Peyer's patch (tissue), 4 donors: ENCODE measurements at regions not wholly inside any gene's neighbourhood (a gene's known extent, or its start where the extent isn't known, plus 50 kb on each side); places are given as distances from the start of the nearest gene placed in this dataset.

Source experiments
- DNase-seq, 3 donors: peaks; one replicate each; pipeline ENCODE4 v3.0.0-alpha.2; 2017 to 2019
- H3K27ac ChIP-seq, 4 donors: fragments of 200-600 bp; sonication (generic); one replicate each; pipeline ENCODE4 v1.5.1; 2016 to 2019
- H3K27me3 ChIP-seq, 2 donors: fragments of 200-600 bp; sonication (generic); one replicate each; pipeline ENCODE4 v1.5.1; 2019
- H3K36me3 ChIP-seq, 3 donors: fragments of 200-600 bp; sonication (generic); one replicate each; pipeline ENCODE4 v1.5.1; 2016 to 2019
- H3K4me1 ChIP-seq, 4 donors: fragments of 200-600 bp; sonication (generic); one replicate each; pipeline ENCODE4 v1.5.1; 2016 to 2019
- H3K4me3 ChIP-seq, 4 donors: fragments of 200-600 bp; sonication (generic); 1 replicate in 3 of 4; 2 replicates in 1 of 4; pipeline ENCODE4 v1.5.1; 2016 to 2019; ENCODE audit warnings: mild to moderate bottlenecking in 1 of 4
- H3K9me3 ChIP-seq, 4 donors: fragments of 200-600 bp; sonication (generic); one replicate each; pipeline ENCODE4 v1.5.1; 2016 to 2019; ENCODE audit warnings: mild to moderate bottlenecking in 1 of 4
- CTCF ChIP-seq, 6 experiments: fragments of 450-650 bp in 4 of 6; fragments of 200-600 bp in 2 of 6; sonication (generic) in 1 of 6; IDR thresholded peaks; one replicate each; pipeline ENCODE4 v1.5.1; 2017 to 2019; ENCODE audit warnings: antibody characterized with exemption in 6 of 6, mild to moderate bottlenecking in 3 of 6, moderate library complexity in 1 of 6
- POLR2A ChIP-seq, 2 donors: fragments of 450-650 bp; IDR thresholded peaks; one replicate each; pipeline ENCODE4 v1.5.1; 2017; ENCODE audit warnings: antibody characterized with exemption in 2 of 2, mild to moderate bottlenecking in 2 of 2, moderate library complexity in 2 of 2

- H3K27me3 ChIP-seq: no peaks in the 10 kb centered on the region
- H3K4me3 ChIP-seq: no peak overlapping the region
- H3K9me3 ChIP-seq: no peaks in the 10 kb centered on the region
- TF ChIP-seq POLR2A (IDR thresholded peaks at IDR 0.05) (no peak), CTCF (IDR thresholded peaks at IDR 0.05) (no peak)
- no peaks in the 10 kb centered on the region for H3K4me1 ChIP-seq
- no peak for DNase-seq
- no peaks in the 10 kb centered on the region for H3K36me3 ChIP-seq
- no peak overlapping the region for H3K27ac ChIP-seq
Observed at GRCh38 chr15:31172606-31173005, 71.1 kb upstream of the TRPM1 start.

- Histone ChIP-seq H3K27me3 (no peaks in the 10 kb centered on the region), H3K36me3 (no peaks in the 10 kb centered on the region), H3K9me3 (no peaks in the 10 kb centered on the region), H3K4me1 (no peaks in the 10 kb centered on the region), H3K27ac (no peak overlapping the region), H3K4me3 (no peak overlapping the region)
- TF ChIP-seq POLR2A (IDR thresholded peaks at IDR 0.05): no peak
- no peak for TF ChIP-seq CTCF (IDR thresholded peaks at IDR 0.05)
- no peak for DNase-seq
Observed at GRCh38 chr15:31173790-31174450, 72.4 kb upstream of the TRPM1 start.

GRCh38 chr15:31175484-31175883 is 74.0 kb upstream of the TRPM1 start:
- peaks cover 0 to 4% (median 0%) of the 10 kb centered on the region in 4 donors for H3K9me3 ChIP-seq
- no peaks in the 10 kb centered on the region for H3K27me3 ChIP-seq
- H3K4me1 ChIP-seq: no peaks in the 10 kb centered on the region
- DNase-seq: no peak
- no peak overlapping the region for H3K27ac ChIP-seq
- H3K36me3 ChIP-seq: no peaks in the 10 kb centered on the region
- TF ChIP-seq CTCF (IDR thresholded peaks at IDR 0.05) (no peak), POLR2A (IDR thresholded peaks at IDR 0.05) (no peak)
- H3K4me3 ChIP-seq: no peak overlapping the region

- Histone ChIP-seq H3K4me1 (no peaks in the 10 kb centered on the region), H3K27ac (no peak overlapping the region), H3K27me3 (no peaks in the 10 kb centered on the region), H3K36me3 (no peaks in the 10 kb centered on the region), H3K4me3 (no peak overlapping the region), H3K9me3 (peaks cover 0 to 8% (median 4%) of the 10 kb centered on the region in 4 donors)
- DNase-seq: no peak
- no peak for TF ChIP-seq CTCF (IDR thresholded peaks at IDR 0.05)
- no peak for TF ChIP-seq POLR2A (IDR thresholded peaks at IDR 0.05)
Observed at GRCh38 chr15:31177951-31178350, 76.4 kb upstream of the TRPM1 start.

- Histone ChIP-seq H3K36me3 (no peaks in the 10 kb centered on the region), H3K4me1 (no peaks in the 10 kb centered on the region), H3K27me3 (no peaks in the 10 kb centered on the region), H3K9me3 (peaks cover 0 to 8% (median 4%) of the 10 kb centered on the region in 4 donors), H3K4me3 (no peak overlapping the region), H3K27ac (no peak overlapping the region)
- DNase-seq: no peak
- no peak for TF ChIP-seq POLR2A (IDR thresholded peaks at IDR 0.05)
- TF ChIP-seq CTCF (IDR thresholded peaks at IDR 0.05): no peak
Observed at GRCh38 chr15:31178705-31179104, 77.2 kb upstream of the TRPM1 start.

- no peak for DNase-seq
- TF ChIP-seq CTCF (IDR thresholded peaks at IDR 0.05) (no peak), POLR2A (IDR thresholded peaks at IDR 0.05) (no peak)
- H3K4me3 ChIP-seq: no peak overlapping the region
Observed at GRCh38 chr15:31179693-31180092, 78.2 kb upstream of the TRPM1 start.

More at GRCh38 chr15:31179693-31180092, 78.2 kb upstream of the TRPM1 start:
- no peaks in the 10 kb centered on the region for H3K27me3 ChIP-seq
- no peaks in the 10 kb centered on the region for H3K36me3 ChIP-seq
- no peak overlapping the region for H3K27ac ChIP-seq
- H3K9me3 ChIP-seq: peaks cover 0 to 8% (median 4%) of the 10 kb centered on the region in 4 donors
- no peaks in the 10 kb centered on the region for H3K4me1 ChIP-seq
